Spleen (tissue), 7 donors: ENCODE measurements at regions not wholly inside any gene's neighbourhood (a gene's known extent, or its start where the extent isn't known, plus 50 kb on each side); places are given as distances from the start of the nearest gene placed in this dataset.

Source experiments
- CTCF ChIP-seq, 11 experiments: fragments of 200-600 bp in 7 of 11; fragments of 450-650 bp in 4 of 11; sonication (generic) in 4 of 11; IDR thresholded peaks in 8 of 11; conservative IDR thresholded peaks in 3 of 11; 1 replicate in 7 of 11; 2 replicates in 4 of 11; pipeline versions ENCODE4 v1.4.0 to v1.8.0; 2016 to 2021; ENCODE audit warnings: antibody characterized with exemption in 11 of 11, inconsistent platforms in 4 of 11, mild to moderate bottlenecking in 1 of 11
- POLR2A ChIP-seq, 3 donors: fragments of 450-650 bp; IDR thresholded peaks; one replicate each; pipeline ENCODE4 v1.5.1; 2017; ENCODE audit warnings: antibody characterized with exemption in 3 of 3, mild to moderate bottlenecking in 1 of 3
- donor health status: DM: no; HTN: no; CAD: no; lungs with moderate emphysema.
- donor health status: DM: no; HTN: no; CAD: no.
- donor health status: DM: no; HTN: no; CAD: no.

- TF ChIP-seq CTCF (IDR thresholded peaks at IDR 0.05 in 8 of 11, conservative IDR thresholded peaks at IDR 0.05 in 3 of 11) (no peak), POLR2A (IDR thresholded peaks at IDR 0.05) (no peak)
Observed at GRCh38 chr13:22399801-22400420, 729.0 kb downstream of the FGF9 start.
